ENCODE measurements at regions not wholly inside any gene's neighbourhood (a gene's known extent, or its start where the extent isn't known, plus 50 kb on each side); places are given as distances from the start of the nearest gene placed in this dataset.

DNA sequence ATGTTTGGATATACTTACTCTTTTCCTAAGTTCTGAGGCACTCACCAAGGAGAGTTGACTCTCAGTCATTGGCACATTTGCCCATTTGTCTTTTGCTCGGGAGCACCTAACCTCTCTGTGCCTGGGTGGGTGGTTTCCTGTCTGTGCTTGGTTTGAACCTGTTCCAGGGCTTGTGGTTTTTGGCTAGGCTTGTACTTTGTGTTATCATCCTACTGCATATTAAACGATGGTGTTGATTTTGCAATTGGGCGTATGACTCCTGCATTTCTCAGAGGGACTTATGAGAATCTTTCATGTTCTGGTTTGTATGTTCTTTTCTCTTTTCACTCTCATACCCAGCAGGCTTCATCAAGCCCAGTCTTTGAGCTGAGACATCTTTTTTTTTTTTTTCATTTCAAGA lies 161.7 kb downstream of the BTC start:
- ATAC-seq = peak; percentile 65 to 81
- H3K4me3 Mint-ChIP-seq = peak overlapping the region; percentile 8

DNA sequence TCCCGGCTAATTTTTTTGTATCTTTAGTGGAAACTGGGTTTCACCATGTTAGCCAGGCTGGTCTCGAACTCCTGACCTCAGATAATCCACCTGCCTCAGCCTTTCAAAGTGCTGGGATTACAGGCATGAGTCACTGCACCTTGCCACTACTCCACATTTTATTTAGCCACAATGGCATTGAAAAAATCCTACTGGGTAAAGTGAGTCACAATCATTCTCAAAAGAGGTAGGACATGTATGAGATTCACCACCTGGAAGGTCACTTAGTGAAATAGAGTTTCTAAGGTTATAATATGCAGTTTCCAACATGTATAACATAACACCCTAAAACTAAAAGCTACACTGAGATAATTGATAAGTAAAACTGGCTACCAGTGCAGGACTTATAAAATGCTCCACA lies 159.2 kb downstream of the BTC start:
- Mint-ChIP-seq H3K4me3 (no peak overlapping the region), H3K27me3 (ENCODE audit: low read depth) (peaks cover 5% of the 10 kb centered on the region), H3K36me3 (ENCODE audit: insufficient read depth) (no peaks in the 10 kb centered on the region), H3K9me3 (no peaks in the 10 kb centered on the region), H3K4me1 (ENCODE audit: low read depth) (peaks cover 17% of the 10 kb centered on the region)
- DNase-seq = no peak
- ATAC-seq = no peak

More for the DNA sequence above, 161.7 kb downstream of the BTC start:
- Mint-ChIP-seq H3K36me3 (ENCODE audit: insufficient read depth) (no peaks in the 10 kb centered on the region), H3K27me3 (ENCODE audit: low read depth) (peaks cover 3% of the 10 kb centered on the region), H3K4me1 (ENCODE audit: low read depth) (peaks cover 17% of the 10 kb centered on the region), H3K9me3 (no peaks in the 10 kb centered on the region)
- DNase-seq = peak; percentile 5

DNA sequence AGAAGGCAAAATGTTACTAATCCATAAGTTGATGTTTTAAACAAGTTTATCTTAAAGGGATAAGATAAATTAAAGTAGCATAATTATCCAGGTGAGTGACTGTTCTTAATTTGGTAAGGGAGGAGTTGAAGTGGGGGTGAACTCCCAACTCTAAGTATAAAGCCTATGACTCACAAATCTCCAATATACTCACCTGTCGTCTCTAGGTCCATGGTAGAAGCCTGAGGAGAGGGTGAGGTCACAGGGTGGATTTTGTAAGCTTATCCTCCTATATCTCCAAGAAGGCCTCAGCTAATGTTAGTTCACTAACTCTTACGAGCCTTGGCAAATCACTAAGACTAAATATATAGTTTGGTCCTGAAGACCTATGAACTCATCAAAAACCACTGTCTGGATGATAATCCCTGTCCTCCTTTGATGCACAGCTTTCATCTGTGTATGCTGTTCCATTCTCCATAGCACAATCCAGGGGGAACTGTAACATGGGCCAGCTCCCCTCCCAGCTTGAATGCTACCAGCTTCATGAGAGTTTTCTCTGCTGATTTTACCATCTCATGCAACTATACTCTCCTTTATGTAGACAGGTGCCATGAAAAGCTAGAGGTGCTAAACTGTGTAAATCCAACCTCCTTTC lies 158.7 kb downstream of the BTC start:
- Mint-ChIP-seq H3K4me1 (ENCODE audit: low read depth) (peaks cover 17% of the 10 kb centered on the region), H3K9me3 (no peaks in the 10 kb centered on the region), H3K4me3 (no peak overlapping the region), H3K27me3 (ENCODE audit: low read depth) (peaks cover 5% of the 10 kb centered on the region), H3K36me3 (ENCODE audit: insufficient read depth) (no peaks in the 10 kb centered on the region)
- DNase-seq = no peak
- ATAC-seq = no peak

DNA sequence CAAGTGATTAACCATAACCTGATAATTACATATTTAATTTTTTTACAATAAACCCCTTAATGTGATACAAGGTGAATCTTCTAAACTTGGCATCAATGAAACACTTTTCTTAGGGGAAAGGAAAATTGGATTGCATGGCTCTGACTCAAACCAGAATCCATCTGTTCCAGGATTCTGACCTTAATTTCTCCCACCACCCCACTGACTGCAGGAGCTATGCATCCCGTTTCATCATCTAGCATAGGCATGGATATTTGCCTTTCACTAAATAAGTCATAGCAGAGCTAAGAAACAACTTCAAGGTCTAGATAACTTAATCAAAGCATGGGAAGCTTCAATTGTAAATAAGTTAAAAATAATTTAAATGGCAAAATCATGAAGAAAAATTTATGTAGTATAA lies 156.3 kb downstream of the BTC start:
- no peak for ATAC-seq
- Mint-ChIP-seq H3K4me3 (no peak overlapping the region), H3K27me3 (ENCODE audit: low read depth) (peaks cover 7% of the 10 kb centered on the region), H3K4me1 (ENCODE audit: low read depth) (peaks cover 9% of the 10 kb centered on the region), H3K36me3 (ENCODE audit: insufficient read depth) (no peaks in the 10 kb centered on the region), H3K9me3 (no peaks in the 10 kb centered on the region)
- no peak for DNase-seq

DNA sequence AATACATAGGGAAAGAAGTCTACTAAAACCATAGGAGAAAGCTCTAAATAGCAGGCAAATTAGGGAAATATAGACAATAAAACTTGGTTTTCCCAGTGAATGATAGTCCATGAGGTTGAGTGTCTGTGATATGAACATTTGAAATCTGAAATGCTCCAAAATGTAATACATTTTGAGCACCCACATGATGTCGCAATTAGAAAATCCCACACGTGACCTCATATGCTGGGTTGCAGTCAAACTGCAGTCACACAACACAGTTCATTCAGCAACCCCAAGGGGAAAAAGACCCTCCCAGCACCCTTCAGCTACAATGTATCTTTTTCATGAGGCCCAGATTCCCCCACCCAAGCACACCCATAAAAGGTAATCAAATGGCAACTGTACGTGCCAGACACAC lies 155.6 kb downstream of the BTC start:
- no peak for ATAC-seq
- no peak overlapping the region for H3K4me3 Mint-ChIP-seq
- no peaks in the 10 kb centered on the region for H3K36me3 Mint-ChIP-seq (ENCODE audit: insufficient read depth)
- H3K27me3 Mint-ChIP-seq (ENCODE audit: low read depth) = peaks cover 4% of the 10 kb centered on the region
- no peaks in the 10 kb centered on the region for H3K9me3 Mint-ChIP-seq
- no peak for DNase-seq
- peaks cover 2% of the 10 kb centered on the region for H3K4me1 Mint-ChIP-seq (ENCODE audit: low read depth)

DNA sequence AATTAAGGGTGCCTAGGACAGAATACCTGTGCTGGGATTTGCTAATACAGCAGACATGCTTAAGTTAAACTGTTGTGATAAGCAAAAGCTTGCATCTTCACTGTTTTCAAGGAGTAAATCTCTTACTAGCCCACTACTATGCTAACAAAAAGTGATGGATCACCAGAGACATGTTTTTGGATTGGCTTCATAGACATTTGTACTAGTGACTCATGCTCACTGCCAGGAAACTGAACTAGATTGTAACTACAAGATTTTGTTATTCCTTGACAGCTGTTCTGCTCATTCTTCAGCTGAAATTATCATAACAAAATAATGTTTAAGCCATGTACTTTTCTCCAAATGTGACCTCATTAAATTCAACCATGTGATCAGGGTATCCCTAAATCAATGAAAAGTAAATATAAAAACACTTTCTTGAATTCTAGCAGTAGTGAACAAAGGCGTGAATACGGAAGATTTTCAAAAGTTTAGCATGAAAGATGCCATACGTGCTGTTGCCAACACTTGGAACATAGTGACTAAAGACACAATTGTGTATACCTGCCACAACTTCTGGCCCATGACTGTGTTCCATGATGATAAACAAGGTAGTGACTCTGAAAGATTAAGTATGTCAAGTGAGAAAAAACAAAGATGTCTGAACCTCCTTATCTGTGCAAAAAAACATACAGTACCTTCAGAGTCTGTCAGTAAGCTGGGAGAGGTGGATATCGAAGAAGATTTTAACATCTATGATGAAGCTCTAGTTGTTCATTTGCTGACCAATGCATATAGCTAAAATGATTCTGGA lies 154.0 kb downstream of the BTC start:
- Mint-ChIP-seq H3K27me3 (ENCODE audit: low read depth) (peaks cover 4% of the 10 kb centered on the region), H3K4me3 (no peak overlapping the region), H3K4me1 (ENCODE audit: low read depth) (no peaks in the 10 kb centered on the region), H3K9me3 (no peaks in the 10 kb centered on the region), H3K36me3 (ENCODE audit: insufficient read depth) (no peaks in the 10 kb centered on the region)
- DNase-seq (no peak), ATAC-seq (no peak)

DNA sequence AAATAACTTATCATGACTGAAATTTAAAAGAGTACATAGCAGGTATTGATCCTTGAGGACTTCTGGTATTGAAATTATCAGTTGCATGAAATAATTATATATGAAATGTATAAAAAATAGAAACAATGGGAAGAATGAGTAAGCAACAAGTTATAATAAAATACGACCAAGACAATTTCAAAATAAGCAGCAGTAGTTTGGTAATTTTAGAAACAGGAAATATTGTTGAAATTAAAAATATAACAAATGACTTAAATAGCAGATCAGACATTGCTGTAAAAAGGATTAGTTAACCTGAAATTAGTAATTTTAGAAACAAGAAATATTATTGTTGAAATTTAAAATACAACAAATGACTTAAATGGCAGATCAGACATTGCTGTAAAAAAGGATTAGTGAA lies 152.3 kb downstream of the BTC start:
- H3K4me3 Mint-ChIP-seq = no peak overlapping the region
- H3K4me1 Mint-ChIP-seq (ENCODE audit: low read depth) = no peaks in the 10 kb centered on the region
- H3K9me3 Mint-ChIP-seq = no peaks in the 10 kb centered on the region
- DNase-seq (no peak), ATAC-seq (no peak)
- peaks cover 4% of the 10 kb centered on the region for H3K27me3 Mint-ChIP-seq (ENCODE audit: low read depth)
- H3K36me3 Mint-ChIP-seq (ENCODE audit: insufficient read depth) = no peaks in the 10 kb centered on the region

DNA sequence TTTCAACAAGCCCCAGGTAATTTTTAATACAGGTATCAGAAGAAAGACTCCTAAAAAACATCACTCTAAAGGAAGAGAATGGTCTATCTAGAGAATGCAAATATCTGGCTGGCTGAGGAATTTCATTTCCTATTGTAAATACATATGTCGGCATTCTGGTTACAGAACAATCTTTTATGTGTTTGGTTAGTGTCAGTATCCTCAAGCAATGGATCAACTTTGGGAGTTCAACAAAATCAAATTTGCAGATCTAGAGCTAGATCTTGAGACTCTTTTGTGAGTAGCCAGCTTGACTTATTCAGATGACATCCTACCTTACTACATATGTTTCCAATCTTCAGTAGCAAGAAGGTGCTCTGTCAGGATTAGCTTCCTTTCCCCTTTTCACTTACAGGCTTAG lies 145.1 kb downstream of the BTC start:
- H3K4me3 Mint-ChIP-seq = no peak overlapping the region
- H3K4me1 Mint-ChIP-seq (ENCODE audit: low read depth) = no peaks in the 10 kb centered on the region
- H3K36me3 Mint-ChIP-seq (ENCODE audit: insufficient read depth) = no peaks in the 10 kb centered on the region
- H3K9me3 Mint-ChIP-seq = no peaks in the 10 kb centered on the region
- DNase-seq (no peak), ATAC-seq (no peak)
- no peaks in the 10 kb centered on the region for H3K27me3 Mint-ChIP-seq (ENCODE audit: low read depth)

DNA sequence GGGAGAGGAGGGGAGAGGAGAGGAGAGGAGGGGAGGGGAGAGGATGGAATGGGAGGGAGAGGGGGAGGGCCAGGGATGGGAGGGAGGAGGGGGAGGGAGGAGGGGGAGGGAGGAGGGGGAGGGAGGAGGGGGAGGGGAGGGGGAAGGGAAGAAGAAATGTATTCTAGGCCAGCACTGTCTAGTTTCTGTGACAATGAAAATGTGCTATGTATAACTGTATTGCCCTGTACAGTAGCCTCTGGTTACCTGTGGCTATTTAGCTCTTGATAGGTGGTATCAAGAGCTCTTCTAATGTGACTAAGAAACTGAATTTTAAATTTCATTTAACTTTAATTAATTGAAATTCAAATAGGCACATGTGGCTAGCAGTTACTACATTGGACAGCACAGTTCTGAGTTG lies 143.1 kb downstream of the BTC start:
- DNase-seq = no peak
- H3K4me3 Mint-ChIP-seq = no peak overlapping the region
- no peaks in the 10 kb centered on the region for H3K27me3 Mint-ChIP-seq (ENCODE audit: low read depth)
- ATAC-seq = no peak
- H3K9me3 Mint-ChIP-seq = no peaks in the 10 kb centered on the region
- H3K4me1 Mint-ChIP-seq (ENCODE audit: low read depth) = no peaks in the 10 kb centered on the region
- no peaks in the 10 kb centered on the region for H3K36me3 Mint-ChIP-seq (ENCODE audit: insufficient read depth)

DNA sequence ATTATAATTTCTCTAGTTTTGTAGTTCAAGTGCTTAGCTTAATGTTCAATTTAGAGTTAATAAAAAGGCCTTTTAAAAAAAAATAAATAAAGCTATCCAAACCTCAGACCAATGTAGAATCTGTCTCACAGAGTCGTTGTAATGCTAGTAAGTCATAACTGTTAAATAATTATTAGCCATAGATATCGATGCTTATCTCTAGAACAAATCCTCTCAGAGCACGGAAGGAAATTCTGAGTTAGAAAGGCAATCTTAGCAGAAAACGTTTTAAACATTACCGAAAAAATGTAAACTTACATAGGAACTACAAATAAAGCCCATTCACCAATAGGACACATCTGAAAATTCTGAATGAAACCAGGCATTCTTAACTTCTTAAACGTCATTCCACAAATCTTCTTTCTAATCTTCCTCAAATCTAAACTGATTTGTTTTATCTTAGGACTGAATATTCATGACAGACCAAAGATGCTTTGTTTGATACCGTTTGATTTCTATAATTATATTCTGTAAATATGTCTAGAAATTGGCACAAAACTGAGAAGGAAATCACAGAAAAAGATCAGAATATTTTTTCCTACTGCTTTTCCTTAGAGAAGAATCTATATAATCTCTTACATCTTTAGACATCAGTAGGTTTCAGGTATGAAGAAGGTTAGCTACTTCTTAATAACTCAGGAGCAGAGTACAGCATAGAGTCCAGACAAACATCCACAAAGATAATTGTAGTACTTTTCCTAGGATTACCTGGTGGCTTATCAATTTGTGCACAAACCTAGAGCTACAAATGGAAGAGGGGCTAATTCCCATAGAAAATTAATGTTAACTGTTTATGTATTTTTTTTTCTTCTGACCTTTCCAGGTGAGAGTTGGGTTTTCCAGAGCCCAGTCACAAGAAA lies 140.7 kb downstream of the BTC start:
- Mint-ChIP-seq H3K9me3 (no peaks in the 10 kb centered on the region), H3K36me3 (ENCODE audit: insufficient read depth) (no peaks in the 10 kb centered on the region), H3K4me3 (no peak overlapping the region), H3K27me3 (ENCODE audit: low read depth) (no peaks in the 10 kb centered on the region), H3K4me1 (ENCODE audit: low read depth) (no peaks in the 10 kb centered on the region)
- DNase-seq (no peak), ATAC-seq (no peak)

DNA sequence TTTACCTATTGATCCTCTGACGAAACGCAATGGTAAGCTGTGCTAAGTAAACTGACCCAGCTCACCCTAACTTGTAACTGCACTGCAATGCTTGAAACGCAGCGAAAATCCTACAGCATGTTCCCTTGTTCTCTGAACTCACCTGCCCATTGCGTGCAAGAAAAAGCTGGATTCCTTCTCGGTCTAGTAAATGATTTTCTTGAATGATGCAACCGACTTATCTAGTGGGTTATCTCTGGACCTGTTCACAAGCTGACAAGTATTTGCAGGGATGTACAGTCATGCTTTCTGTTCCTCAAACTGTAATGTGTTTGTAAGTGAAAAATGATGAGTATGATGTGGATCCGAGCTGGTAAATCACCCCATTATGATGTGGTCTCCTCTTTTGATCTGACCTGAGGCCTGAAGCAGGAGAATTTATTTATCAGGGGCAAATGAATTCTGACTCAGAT lies 140.1 kb downstream of the BTC start:
- H3K9me3 Mint-ChIP-seq = no peaks in the 10 kb centered on the region
- no peaks in the 10 kb centered on the region for H3K27me3 Mint-ChIP-seq (ENCODE audit: low read depth)
- H3K4me3 Mint-ChIP-seq = no peak overlapping the region
- DNase-seq (no peak), ATAC-seq (no peak)
- H3K36me3 Mint-ChIP-seq (ENCODE audit: insufficient read depth) = no peaks in the 10 kb centered on the region
- no peaks in the 10 kb centered on the region for H3K4me1 Mint-ChIP-seq (ENCODE audit: low read depth)

DNA sequence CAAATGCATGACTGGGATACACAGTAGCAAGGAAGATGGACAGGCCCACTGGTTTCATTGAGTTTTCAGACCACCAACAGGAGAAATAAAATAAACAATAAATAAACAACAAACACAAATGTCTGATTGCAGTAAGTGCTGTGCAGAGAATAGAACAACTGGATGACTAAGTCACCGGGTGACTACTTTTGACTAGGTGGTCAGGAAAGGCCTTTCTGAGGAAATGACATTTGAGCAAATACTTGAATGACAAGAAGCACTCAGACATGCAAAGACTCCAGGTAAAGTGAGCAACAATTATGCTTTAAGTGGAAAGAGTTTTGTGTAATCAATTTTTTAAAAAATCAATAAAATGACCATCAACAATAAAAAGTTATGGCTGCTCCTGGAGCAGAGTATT lies 137.7 kb downstream of the BTC start:
- Mint-ChIP-seq H3K9me3 (no peaks in the 10 kb centered on the region), H3K27me3 (ENCODE audit: low read depth) (no peaks in the 10 kb centered on the region), H3K4me3 (no peak overlapping the region), H3K4me1 (ENCODE audit: low read depth) (no peaks in the 10 kb centered on the region), H3K36me3 (ENCODE audit: insufficient read depth) (no peaks in the 10 kb centered on the region)
- no peak for DNase-seq
- no peak for ATAC-seq

DNA sequence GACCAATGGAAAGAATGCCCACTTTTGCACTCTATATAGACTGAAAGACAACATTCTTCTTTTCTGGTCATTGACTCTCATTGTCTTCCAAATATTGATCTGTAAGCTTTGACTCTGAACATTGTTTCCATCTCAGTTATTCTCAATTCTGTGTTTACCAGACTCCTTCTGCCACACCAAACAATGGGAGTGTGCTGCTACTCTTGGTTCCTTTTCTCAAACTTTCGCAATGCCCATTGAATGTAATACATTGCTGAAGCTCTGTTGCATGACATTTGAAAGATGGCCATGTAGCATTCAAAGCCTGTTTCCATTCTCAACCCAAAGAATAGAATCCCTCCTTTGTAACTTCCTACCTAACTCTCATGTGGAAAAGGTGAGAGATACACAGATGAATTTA lies 136.2 kb downstream of the BTC start:
- H3K4me1 Mint-ChIP-seq (ENCODE audit: low read depth) = no peaks in the 10 kb centered on the region
- DNase-seq = no peak
- no peaks in the 10 kb centered on the region for H3K27me3 Mint-ChIP-seq (ENCODE audit: low read depth)
- no peak overlapping the region for H3K4me3 Mint-ChIP-seq
- no peaks in the 10 kb centered on the region for H3K9me3 Mint-ChIP-seq
- ATAC-seq = no peak
- no peaks in the 10 kb centered on the region for H3K36me3 Mint-ChIP-seq (ENCODE audit: insufficient read depth)

DNA sequence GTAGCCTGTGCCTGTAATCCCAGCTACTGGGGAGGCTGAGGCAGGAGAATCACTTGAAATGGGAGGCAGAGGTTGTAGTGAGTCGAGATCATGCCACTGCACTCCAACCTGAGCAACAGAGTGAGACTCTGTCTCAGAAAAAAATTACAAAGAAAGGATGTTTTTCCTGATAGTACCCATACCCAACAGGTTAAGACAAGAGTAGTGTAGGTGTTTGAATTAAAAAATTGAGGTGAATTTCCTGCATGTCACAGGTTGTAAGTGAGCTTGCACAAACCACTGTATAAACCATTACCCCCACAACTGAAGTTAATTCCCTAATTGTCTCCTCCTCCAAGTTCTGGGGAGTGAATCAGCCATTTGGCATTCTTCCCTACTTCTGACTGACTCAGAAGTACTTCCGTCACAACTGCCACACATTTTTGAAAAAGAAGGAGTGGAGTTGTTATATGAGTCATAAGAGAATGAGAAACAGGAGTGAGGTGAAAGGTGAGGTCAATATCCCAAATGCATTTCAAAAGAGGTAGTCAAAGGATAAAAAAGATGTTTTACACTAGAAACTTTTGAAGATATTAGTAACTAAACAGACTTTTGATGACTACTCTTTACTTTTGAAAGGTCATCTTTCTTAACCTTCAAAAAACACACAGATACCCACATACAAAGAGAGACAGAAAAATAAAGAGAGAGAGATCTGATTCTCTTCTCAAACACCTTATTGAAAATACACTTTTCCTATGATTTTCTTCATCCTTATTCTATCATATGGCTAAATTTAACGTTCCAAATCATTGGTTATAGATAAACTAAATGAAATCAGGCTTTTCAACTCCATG lies 134.5 kb downstream of the BTC start:
- Mint-ChIP-seq H3K36me3 (ENCODE audit: insufficient read depth) (no peaks in the 10 kb centered on the region), H3K27me3 (ENCODE audit: low read depth) (no peaks in the 10 kb centered on the region), H3K9me3 (no peaks in the 10 kb centered on the region), H3K4me3 (no peak overlapping the region), H3K4me1 (ENCODE audit: low read depth) (no peaks in the 10 kb centered on the region)
- DNase-seq (no peak), ATAC-seq (no peak)
